IMR-90 (cell line): ENCODE measurements at regions not wholly inside any gene's neighbourhood (a gene's known extent, or its start where the extent isn't known, plus 50 kb on each side); places are given as distances from the start of the nearest gene placed in this dataset.

Experiments
- ATAC-seq: fragments of 200-7000 bp; cut with Tn5 transposase; 2 replicates; pipeline ENCODE4 v1.9.1; 2020; ENCODE audit warnings: low read depth, mild to moderate bottlenecking, moderate library complexity
- BruUV-seq: library from RNA; stranded (reverse); fragments of 400-500 nt; replicated peaks from 2 replicates; lab custom pipeline; 2021; lab: Mats Ljungman, UMichigan
- CTCF ChIA-PET: fragments of 300-600 bp; formaldehyde crosslinking; extraction: SDS; loops from one replicate; lab custom pipeline; 2021; ENCODE audit warnings: antibody characterized with exemption; lab: Yijun Ruan, JAX
- POLR2A ChIA-PET: fragments of 300-600 bp; sonication (Branson Sonifier 250); formaldehyde crosslinking; loops from one replicate; lab custom pipeline; 2022; ENCODE audit warnings: antibody characterized with exemption; ENCODE audit not compliant: unreplicated experiment; lab: Charles Lee
- DNase-seq: peaks from one replicate; pipeline ENCODE4 v3.0.0; 2013
- H2AFZ ChIP-seq: replicated peaks from 2 replicates; pipeline ENCODE3; 2013; ENCODE audit warnings: low read length, mild to moderate bottlenecking; ENCODE audit not compliant: poor library complexity
- H2AK5ac ChIP-seq: 2 replicates; pipeline ENCODE4 v1.6.1; 2013; ENCODE audit warnings: low read depth, low read length, inconsistent platforms
- H2AK9ac ChIP-seq: replicated peaks from 2 replicates; pipeline ENCODE3; 2013; ENCODE audit warnings: mild to moderate bottlenecking, low read depth, low read length, moderate library complexity; ENCODE audit not compliant: poor library complexity
- H2BK120ac ChIP-seq: 2 replicates; pipeline ENCODE4 v1.6.1; 2013; ENCODE audit warnings: low read depth, low read length, inconsistent platforms
- H2BK15ac ChIP-seq: 3 replicates; pipeline ENCODE4 v1.6.1; 2013; ENCODE audit warnings: low read depth, low read length, inconsistent platforms
- H2BK20ac ChIP-seq: 2 replicates; pipeline ENCODE4 v1.6.1; 2013; ENCODE audit warnings: low read depth, mild to moderate bottlenecking, inconsistent platforms, low read length, moderate library complexity
- H2BK5ac ChIP-seq: 2 replicates; pipeline ENCODE4 v1.6.1; 2013; ENCODE audit warnings: mild to moderate bottlenecking, low read depth, low read length, inconsistent platforms; ENCODE audit not compliant: poor library complexity, severe bottlenecking
- H3K14ac ChIP-seq: replicated peaks from 2 replicates; pipeline ENCODE4 v1.6.1; 2013; ENCODE audit warnings: low read depth, low read length, inconsistent platforms
- H3K18ac ChIP-seq: 2 replicates; pipeline ENCODE4 v1.6.1; 2013; ENCODE audit warnings: low read depth, low read length, control low read depth
- H3K23ac ChIP-seq: 2 replicates; pipeline ENCODE4 v1.6.1; 2013; ENCODE audit warnings: low read depth, low read length, inconsistent platforms
- H3K27ac ChIP-seq: 2 replicates; pipeline ENCODE4 v1.5.1; 2013; ENCODE audit warnings: mild to moderate bottlenecking, control low read depth, low read length; ENCODE audit not compliant: insufficient read depth
- H3K27me3 ChIP-seq: 2 replicates; pipeline ENCODE4 v1.6.1; 2013; ENCODE audit warnings: low read length; ENCODE audit not compliant: control insufficient read depth, insufficient read depth
- H3K36me3 ChIP-seq: 2 replicates; pipeline ENCODE4 v1.6.1; 2013; ENCODE audit warnings: low read length, mixed read lengths; ENCODE audit not compliant: control insufficient read depth, insufficient read depth
- H3K4ac ChIP-seq: 2 replicates; pipeline ENCODE4 v1.6.1; 2013; ENCODE audit warnings: low read depth, low read length, inconsistent platforms
- H3K4me1 ChIP-seq: 2 replicates; pipeline ENCODE4 v1.6.1; 2013; ENCODE audit warnings: low read length, mixed read lengths; ENCODE audit not compliant: control insufficient read depth, insufficient read depth
- H3K4me2 ChIP-seq: 2 replicates; pipeline ENCODE4 v1.6.1; 2013; ENCODE audit warnings: low read depth, mild to moderate bottlenecking, control low read depth, low read length, moderate library complexity
- H3K4me3 ChIP-seq: 2 replicates; pipeline ENCODE4 v1.5.1; 2013; ENCODE audit warnings: low read depth, mild to moderate bottlenecking, control low read depth, low read length, moderate library complexity; ENCODE audit not compliant: insufficient read depth
- H3K56ac ChIP-seq: 2 replicates; pipeline ENCODE4 v1.6.1; 2013; ENCODE audit warnings: low read length, inconsistent platforms; ENCODE audit not compliant: insufficient read depth; ENCODE audit errors: extremely low read depth
- H3K79me1 ChIP-seq, 2 experiments: 2 replicates each; pipeline ENCODE4 v1.6.1; 2013; ENCODE audit warnings: low read length in 2 of 2, inconsistent platforms in 1 of 2, low read depth in 1 of 2
- H3K9ac ChIP-seq: 2 replicates; pipeline ENCODE4 v1.6.1; 2013; ENCODE audit warnings: low read depth, low read length, control low read depth
- H3K9me1 ChIP-seq: 2 replicates; pipeline ENCODE4 v1.6.1; 2013; ENCODE audit warnings: low read length, inconsistent platforms; ENCODE audit not compliant: insufficient read depth
- H3K9me3 ChIP-seq: 2 replicates; pipeline ENCODE4 v1.6.1; 2013; ENCODE audit warnings: low read length; ENCODE audit not compliant: control insufficient read depth, insufficient read depth
- H4K20me1 ChIP-seq: 2 replicates; pipeline ENCODE4 v1.6.1; 2013; ENCODE audit warnings: low read length, inconsistent platforms; ENCODE audit not compliant: insufficient read depth
- H4K5ac ChIP-seq: 2 replicates; pipeline ENCODE4 v1.6.1; 2013; ENCODE audit warnings: mild to moderate bottlenecking, low read depth, low read length, control low read depth
- H4K8ac ChIP-seq, 2 experiments: 2 replicates each; pipeline ENCODE4 v1.6.1; 2013; ENCODE audit warnings: low read depth in 2 of 2, low read length in 2 of 2, control low read depth in 1 of 2, inconsistent platforms in 1 of 2
- H4K91ac ChIP-seq: 2 replicates; pipeline ENCODE4 v1.6.1; 2013; ENCODE audit warnings: low read depth, low read length, inconsistent platforms; ENCODE audit not compliant: insufficient read depth
- BHLHE40 ChIP-seq: fragments of 150-350 bp; IDR thresholded peaks from 2 replicates; pipeline ENCODE4 v1.6.1; 2016; ENCODE audit warnings: mild to moderate bottlenecking, low read depth, low read length
- CEBPB ChIP-seq: IDR thresholded peaks from 2 replicates; pipeline ENCODE4 v1.6.1; 2012; ENCODE audit warnings: low read depth, low read length, improper control_type of control experiment
- CHD1 ChIP-seq: IDR thresholded peaks from 2 replicates; pipeline ENCODE4 v1.6.1; 2012; ENCODE audit warnings: low read depth, low read length, improper control_type of control experiment
- FOS ChIP-seq: fragments of 150-350 bp; IDR thresholded peaks from 2 replicates; pipeline ENCODE4 v1.6.1; 2016; ENCODE audit warnings: low read depth, low read length
- MAFK ChIP-seq: IDR thresholded peaks from 2 replicates; pipeline ENCODE4 v1.6.1; 2012; ENCODE audit warnings: low read depth, low read length, improper control_type of control experiment
- MAZ ChIP-seq: IDR thresholded peaks from 2 replicates; pipeline ENCODE4 v1.6.1; 2012; ENCODE audit warnings: low read depth, mild to moderate bottlenecking, low read length, improper control_type of control experiment, moderate library complexity, borderline replicate concordance
- MXI1 ChIP-seq: IDR thresholded peaks from 2 replicates; pipeline ENCODE4 v1.6.1; 2012; ENCODE audit warnings: low read depth, mild to moderate bottlenecking, low read length, moderate library complexity, borderline replicate concordance
- NFE2L2 ChIP-seq: fragments of 150-350 bp; IDR thresholded peaks from 2 replicates; pipeline ENCODE4 v1.6.1; 2016; ENCODE audit warnings: low read depth, mild to moderate bottlenecking, low read length
- POLR2A ChIP-seq: IDR thresholded peaks from 2 replicates; pipeline ENCODE4 v1.6.1; 2012; ENCODE audit warnings: mild to moderate bottlenecking, low read depth, low read length
- RAD21 ChIP-seq: IDR thresholded peaks from 2 replicates; pipeline ENCODE4 v1.6.1; 2012; ENCODE audit warnings: low read length, improper control_type of control experiment
- RCOR1 ChIP-seq: IDR thresholded peaks from 2 replicates; pipeline ENCODE4 v1.6.1; 2012; ENCODE audit warnings: mild to moderate bottlenecking, low read length, improper control_type of control experiment; ENCODE audit not compliant: insufficient replicate concordance
- RFX5 ChIP-seq: IDR thresholded peaks from 2 replicates; pipeline ENCODE4 v1.8.0; 2012; ENCODE audit warnings: low read depth, mild to moderate bottlenecking, low read length, moderate library complexity
- SMC3 ChIP-seq: fragments of 150-350 bp; IDR thresholded peaks from 2 replicates; pipeline ENCODE4 v1.6.1; 2016; ENCODE audit warnings: low read depth, mild to moderate bottlenecking, antibody characterized with exemption, low read length, moderate library complexity
- WGBS, 2 experiments: methylation state at CpG; one replicate each; pipeline versions ENCODE4 v1.1.5 to v1.1.7; 2013; ENCODE audit warnings: missing lambda C conversion rate in 2 of 2; ENCODE audit not compliant: insufficient read length in 1 of 2; ENCODE audit errors: extremely low coverage in 2 of 2; 5-methylcytosine and 5-hydroxymethylcytosine counted together
- dilution Hi-C: fragments of 300-500 bp; cut with HindIII; formaldehyde crosslinking; loops from one replicate; pipeline ENCODE4 v1.14.3; 2018; ENCODE audit warnings: low sequenced_read_pairs; ENCODE audit not compliant: unreplicated experiment
- in situ Hi-C: fragments of 300-500 bp; cut with MboI; formaldehyde crosslinking; loops from 3 replicates; pipeline ENCODE4 v1.14.3; 2019; ENCODE audit warnings: low sequenced_read_pairs, inconsistent platforms, mixed read lengths
- intact Hi-C: fragments of 100-400 bp; cut with micrococcal nuclease; formaldehyde crosslinking; loops from 2 replicates; pipeline ENCODE4 v1.10.0; 2022
- TF ChIP-seq, protein P1 (sequence below): fragments of 150-350 bp; IDR thresholded peaks from 2 replicates; pipeline ENCODE4 v1.6.1; 2017; ENCODE audit warnings: mild to moderate bottlenecking, antibody characterized with exemption, low read length, low read depth
- TF ChIP-seq, protein P2 (sequence below): conservative IDR thresholded peaks from 2 replicates; pipeline ENCODE4 v1.5.1; 2012; ENCODE audit warnings: mild to moderate bottlenecking, low read depth, low read length, improper control_type of control experiment
- TF ChIP-seq, protein P3 (sequence below): fragments of 150-350 bp; IDR thresholded peaks from 2 replicates; pipeline ENCODE4 v1.6.1; 2016; ENCODE audit warnings: low read depth, mild to moderate bottlenecking, low read length, moderate library complexity, borderline replicate concordance

DNA sequence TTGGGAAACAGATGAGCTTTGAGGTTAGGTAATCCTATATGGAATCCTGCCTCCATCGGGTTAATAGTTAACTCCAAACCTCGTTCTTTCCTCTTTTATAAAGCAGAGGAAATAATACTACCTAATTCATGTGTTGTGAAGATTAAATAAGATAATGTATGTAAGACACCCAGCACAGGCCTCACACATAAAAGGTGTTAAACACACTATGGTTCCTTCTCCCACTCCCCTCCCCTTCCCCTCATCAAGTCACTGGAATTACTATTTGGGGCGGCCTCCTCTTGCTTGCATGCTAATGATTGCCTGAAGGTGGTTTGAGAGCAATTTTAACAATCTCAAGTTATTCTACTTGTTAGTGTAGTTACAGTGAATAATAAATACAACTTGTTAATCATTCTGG, 404.4 kb upstream of the RASGEF1B start:
- WGBS, 2 experiments: no CpG with 5 or more reads among the region's 3 CpGs
- Histone ChIP-seq H3K23ac (no peak overlapping the region), H3K4me2 (no peak overlapping the region), H3K9me1 (no peaks in the 10 kb centered on the region), H3K4me1 (no peaks in the 10 kb centered on the region), H3K36me3 (no peaks in the 10 kb centered on the region), H3K4ac (no peak overlapping the region), H4K91ac (no peak overlapping the region), H2AK9ac (no peak overlapping the region), H2BK20ac (no peak overlapping the region), H4K8ac (no peak overlapping the region), H3K4me3 (no peak overlapping the region), H3K9me3 (no peaks in the 10 kb centered on the region), H2BK5ac (no peak overlapping the region), H2AK5ac (no peak overlapping the region), H2BK120ac (no peak overlapping the region), H4K20me1 (no peaks in the 10 kb centered on the region), H3K56ac (no peak overlapping the region), H3K79me1 (no peaks in the 10 kb centered on the region), H2AFZ (no peak overlapping the region), H4K5ac (no peak overlapping the region), H3K9ac (no peak overlapping the region), H3K27me3 (no peaks in the 10 kb centered on the region), H2BK15ac (no peak overlapping the region), H3K27ac (no peak overlapping the region), H3K18ac (no peak overlapping the region), H3K14ac (no peak overlapping the region)
- TF ChIP-seq, protein P1, sequence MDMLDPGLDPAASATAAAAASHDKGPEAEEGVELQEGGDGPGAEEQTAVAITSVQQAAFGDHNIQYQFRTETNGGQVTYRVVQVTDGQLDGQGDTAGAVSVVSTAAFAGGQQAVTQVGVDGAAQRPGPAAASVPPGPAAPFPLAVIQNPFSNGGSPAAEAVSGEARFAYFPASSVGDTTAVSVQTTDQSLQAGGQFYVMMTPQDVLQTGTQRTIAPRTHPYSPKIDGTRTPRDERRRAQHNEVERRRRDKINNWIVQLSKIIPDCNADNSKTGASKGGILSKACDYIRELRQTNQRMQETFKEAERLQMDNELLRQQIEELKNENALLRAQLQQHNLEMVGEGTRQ: no peak
- TF ChIP-seq RCOR1 (no peak), NFE2L2 (no peak), RFX5 (no peak), CHD1 (no peak), CEBPB (no peak), FOS (no peak), POLR2A (no peak), RAD21 (no peak), SMC3 (no peak), BHLHE40 (no peak), MAFK (no peak), MXI1 (no peak), MAZ (no peak)
- TF ChIP-seq, protein P2, sequence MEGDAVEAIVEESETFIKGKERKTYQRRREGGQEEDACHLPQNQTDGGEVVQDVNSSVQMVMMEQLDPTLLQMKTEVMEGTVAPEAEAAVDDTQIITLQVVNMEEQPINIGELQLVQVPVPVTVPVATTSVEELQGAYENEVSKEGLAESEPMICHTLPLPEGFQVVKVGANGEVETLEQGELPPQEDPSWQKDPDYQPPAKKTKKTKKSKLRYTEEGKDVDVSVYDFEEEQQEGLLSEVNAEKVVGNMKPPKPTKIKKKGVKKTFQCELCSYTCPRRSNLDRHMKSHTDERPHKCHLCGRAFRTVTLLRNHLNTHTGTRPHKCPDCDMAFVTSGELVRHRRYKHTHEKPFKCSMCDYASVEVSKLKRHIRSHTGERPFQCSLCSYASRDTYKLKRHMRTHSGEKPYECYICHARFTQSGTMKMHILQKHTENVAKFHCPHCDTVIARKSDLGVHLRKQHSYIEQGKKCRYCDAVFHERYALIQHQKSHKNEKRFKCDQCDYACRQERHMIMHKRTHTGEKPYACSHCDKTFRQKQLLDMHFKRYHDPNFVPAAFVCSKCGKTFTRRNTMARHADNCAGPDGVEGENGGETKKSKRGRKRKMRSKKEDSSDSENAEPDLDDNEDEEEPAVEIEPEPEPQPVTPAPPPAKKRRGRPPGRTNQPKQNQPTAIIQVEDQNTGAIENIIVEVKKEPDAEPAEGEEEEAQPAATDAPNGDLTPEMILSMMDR: no peak
- TF ChIP-seq, protein P3, sequence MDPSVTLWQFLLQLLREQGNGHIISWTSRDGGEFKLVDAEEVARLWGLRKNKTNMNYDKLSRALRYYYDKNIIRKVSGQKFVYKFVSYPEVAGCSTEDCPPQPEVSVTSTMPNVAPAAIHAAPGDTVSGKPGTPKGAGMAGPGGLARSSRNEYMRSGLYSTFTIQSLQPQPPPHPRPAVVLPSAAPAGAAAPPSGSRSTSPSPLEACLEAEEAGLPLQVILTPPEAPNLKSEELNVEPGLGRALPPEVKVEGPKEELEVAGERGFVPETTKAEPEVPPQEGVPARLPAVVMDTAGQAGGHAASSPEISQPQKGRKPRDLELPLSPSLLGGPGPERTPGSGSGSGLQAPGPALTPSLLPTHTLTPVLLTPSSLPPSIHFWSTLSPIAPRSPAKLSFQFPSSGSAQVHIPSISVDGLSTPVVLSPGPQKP: no peak
- ChIA-PET POLR2A (no interaction called here), CTCF (interaction anchor here (0.6 kb wide), 1 partner anchor 227 kb away, joined by 3 read pairs; no protein-coding TSS in a partner anchor)
- DNase-seq (no peak), ATAC-seq (no peak)
- in situ Hi-C loops (no loop called here), dilution Hi-C loops (no loop called here), intact Hi-C loops (no loop called here)
- no TSS peak for BruUV-seq
